ENCODE measurements at regions not wholly inside any gene's neighbourhood (a gene's known extent, or its start where the extent isn't known, plus 50 kb on each side); places are given as distances from the start of the nearest gene placed in this dataset.

DNA sequence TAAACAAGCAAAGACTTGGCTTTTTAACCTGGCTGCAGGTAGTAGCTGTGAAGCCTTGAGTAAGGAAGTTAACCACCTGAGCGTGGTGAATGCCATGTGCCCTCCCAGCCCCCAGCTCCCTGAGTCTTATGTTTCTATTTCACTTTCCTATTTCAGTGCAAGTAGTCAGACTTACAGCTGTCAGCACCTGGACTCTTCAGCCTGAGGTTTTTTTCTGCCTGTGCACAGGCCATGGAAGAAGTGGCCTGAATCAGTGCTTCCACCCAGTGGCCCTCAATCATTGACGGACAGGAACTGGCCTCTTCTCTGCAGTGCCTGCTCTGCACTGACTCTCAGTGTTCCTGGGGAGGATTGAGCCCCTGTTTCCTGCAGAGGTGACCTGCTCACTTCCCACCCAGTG lies 796.4 kb downstream of the MED13L start:
- no peak for DNase-seq (ENCODE audit: low read depth)
- TF ChIP-seq, protein P1, sequence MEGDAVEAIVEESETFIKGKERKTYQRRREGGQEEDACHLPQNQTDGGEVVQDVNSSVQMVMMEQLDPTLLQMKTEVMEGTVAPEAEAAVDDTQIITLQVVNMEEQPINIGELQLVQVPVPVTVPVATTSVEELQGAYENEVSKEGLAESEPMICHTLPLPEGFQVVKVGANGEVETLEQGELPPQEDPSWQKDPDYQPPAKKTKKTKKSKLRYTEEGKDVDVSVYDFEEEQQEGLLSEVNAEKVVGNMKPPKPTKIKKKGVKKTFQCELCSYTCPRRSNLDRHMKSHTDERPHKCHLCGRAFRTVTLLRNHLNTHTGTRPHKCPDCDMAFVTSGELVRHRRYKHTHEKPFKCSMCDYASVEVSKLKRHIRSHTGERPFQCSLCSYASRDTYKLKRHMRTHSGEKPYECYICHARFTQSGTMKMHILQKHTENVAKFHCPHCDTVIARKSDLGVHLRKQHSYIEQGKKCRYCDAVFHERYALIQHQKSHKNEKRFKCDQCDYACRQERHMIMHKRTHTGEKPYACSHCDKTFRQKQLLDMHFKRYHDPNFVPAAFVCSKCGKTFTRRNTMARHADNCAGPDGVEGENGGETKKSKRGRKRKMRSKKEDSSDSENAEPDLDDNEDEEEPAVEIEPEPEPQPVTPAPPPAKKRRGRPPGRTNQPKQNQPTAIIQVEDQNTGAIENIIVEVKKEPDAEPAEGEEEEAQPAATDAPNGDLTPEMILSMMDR (IDR thresholded peaks at IDR 0.05; ENCODE audit: control insufficient read depth, extremely low read depth, insufficient read depth), result no peak
- no peak overlapping the region for H3K4me3 ChIP-seq (ENCODE audit: low read depth, low read length)

DNA sequence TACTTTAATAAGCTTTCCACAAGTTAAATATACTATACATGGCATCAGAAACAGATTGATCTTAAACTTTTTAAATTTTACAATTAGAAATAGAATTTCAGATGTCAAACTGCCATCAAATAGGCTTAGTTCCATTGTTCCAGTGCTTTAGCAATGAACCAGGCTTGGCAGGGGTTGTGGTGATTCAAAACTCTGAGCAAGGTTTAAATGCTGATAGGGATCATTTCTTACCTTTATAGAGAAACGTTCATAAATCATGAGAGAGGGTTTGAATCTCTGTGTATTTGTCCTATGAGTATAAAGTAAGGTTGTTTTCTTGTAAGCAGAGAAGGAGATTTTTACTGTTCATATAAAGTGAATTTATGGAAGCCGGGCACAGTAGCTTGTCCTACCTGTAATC lies 794.5 kb upstream of the TBX3 start:
- TF ChIP-seq, protein P1 (IDR thresholded peaks at IDR 0.05; ENCODE audit: control insufficient read depth, extremely low read depth, insufficient read depth), result no peak
- H3K4me3 ChIP-seq (ENCODE audit: low read depth, low read length), result no peak overlapping the region
- DNase-seq (ENCODE audit: low read depth), result no peak

DNA sequence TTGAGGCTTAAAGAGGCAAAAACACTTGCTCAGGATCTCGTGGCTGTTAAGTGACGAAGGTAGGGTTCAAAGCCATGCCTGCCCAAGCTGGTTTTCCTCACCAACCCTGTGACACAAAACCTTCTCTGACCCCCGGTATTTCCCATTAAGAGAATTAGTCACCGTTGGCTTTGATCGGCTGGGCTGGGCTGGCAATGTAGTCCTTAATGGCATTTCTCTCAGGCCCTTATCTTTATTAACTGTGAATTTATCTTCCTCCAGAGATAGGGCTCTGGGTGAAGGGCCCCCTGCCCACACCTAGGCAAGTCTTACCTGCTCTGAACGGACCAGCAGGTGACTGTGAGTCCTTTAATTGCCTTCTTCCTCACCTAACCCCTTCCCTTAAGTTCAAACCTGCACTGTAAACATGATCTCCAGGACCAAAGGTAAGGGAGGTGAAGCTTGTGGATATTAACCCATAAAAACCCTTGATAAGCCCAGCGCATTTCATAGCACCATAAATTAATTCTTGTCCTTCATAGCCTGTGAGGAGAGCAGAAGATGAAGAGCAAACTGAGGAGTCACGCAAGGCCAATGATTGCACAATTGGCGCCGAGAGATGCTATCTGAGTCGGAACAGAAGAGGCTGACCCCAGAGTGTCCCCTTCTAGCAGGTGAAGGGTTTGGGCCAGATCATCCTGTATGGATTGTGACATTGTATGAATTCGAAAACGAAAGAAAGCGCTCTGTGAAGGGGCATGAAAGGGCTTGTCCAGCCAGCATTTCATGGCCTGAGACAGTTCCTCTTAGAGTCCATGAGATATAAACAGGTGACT lies 790.8 kb upstream of the TBX3 start:
- no peak for DNase-seq (ENCODE audit: low read depth)
- TF ChIP-seq, protein P1 (IDR thresholded peaks at IDR 0.05; ENCODE audit: control insufficient read depth, extremely low read depth, insufficient read depth), result no peak
- H3K4me3 ChIP-seq (ENCODE audit: low read depth, low read length), result no peak overlapping the region

DNA sequence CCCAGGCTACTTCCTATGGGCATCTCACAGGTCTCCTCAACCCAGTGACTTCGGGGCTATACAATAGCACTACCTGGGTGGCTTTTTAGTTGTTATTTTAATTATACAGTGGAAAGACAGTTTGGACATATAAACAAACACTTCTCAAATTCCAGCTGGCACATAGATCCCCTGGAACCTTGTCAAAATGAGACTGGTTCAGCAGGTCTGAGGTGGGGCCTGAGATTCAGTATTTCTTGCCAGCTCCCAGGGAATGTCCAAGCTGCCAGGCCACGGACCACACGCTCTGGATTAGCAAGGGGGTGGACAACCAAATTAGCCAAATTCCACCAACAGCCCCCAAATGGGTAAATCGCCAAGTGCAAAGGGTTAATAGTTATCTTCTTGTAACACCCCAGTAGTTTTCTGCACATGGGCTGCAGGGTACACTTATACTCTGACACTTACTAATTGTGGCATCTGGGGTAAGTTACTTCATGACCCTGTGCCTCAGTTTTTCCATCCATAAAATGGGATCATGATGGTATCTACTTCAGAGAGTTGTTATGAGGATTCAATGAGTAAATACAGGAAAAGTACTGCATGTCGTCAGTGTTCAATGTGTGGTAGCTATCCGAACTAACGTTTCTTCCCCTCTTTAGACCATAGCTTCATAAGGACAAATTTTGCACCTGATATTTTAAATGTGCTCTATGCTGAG lies 789.4 kb upstream of the TBX3 start:
- TF ChIP-seq, protein P1 (IDR thresholded peaks at IDR 0.05; ENCODE audit: control insufficient read depth, extremely low read depth, insufficient read depth), result no peak
- DNase-seq (ENCODE audit: low read depth), result peak; percentile 96
- H3K4me3 ChIP-seq (ENCODE audit: low read depth, low read length), result 0 out of 2 replicates have a peak overlapping the region, but pooled peaks have one; percentile 13

DNA sequence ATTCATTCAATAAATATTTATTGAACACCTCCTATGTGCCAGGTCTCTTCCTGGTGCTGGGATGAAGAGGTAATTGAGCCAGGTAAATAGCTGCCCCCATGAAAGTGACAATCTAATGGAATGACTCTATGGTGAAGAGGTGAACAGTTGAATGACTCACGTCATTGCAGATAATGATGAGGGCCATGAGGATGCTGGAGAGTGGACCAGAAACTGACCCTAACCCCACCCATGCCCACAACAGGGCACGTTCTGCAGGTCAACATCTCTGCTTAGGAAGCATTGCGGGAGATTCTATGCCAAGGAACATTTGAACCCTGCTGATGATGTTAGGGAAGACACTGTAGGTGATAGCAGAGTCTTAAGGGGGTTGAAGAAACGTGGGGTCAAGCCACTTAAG lies 788.9 kb upstream of the TBX3 start:
- DNase-seq (ENCODE audit: low read depth), result no peak
- TF ChIP-seq, protein P1 (IDR thresholded peaks at IDR 0.05; ENCODE audit: control insufficient read depth, extremely low read depth, insufficient read depth), result no peak
- H3K4me3 ChIP-seq (ENCODE audit: low read depth, low read length), result 0 out of 2 replicates have a peak overlapping the region, but pooled peaks have one; percentile 13

DNA sequence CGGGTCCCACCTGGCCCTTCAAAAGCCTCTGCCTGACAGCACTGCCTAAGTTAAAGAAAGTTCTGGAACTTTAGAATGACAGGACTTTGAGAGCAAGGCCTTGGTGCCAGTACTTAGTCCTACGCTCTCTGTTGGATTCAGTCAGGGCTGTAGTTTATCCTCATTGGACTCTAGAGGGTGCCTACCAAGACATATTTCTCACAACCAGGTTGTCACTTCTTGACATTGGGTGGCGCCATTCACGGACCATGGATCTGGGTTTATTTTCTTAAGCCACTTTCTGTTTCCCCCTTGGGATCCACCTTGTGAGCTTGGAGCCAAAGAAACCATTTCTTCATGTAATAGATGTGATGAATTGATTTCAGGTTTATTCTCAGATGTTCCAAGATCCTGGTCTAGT lies 787.0 kb upstream of the TBX3 start:
- no peak for DNase-seq (ENCODE audit: low read depth)
- TF ChIP-seq, protein P1 (IDR thresholded peaks at IDR 0.05; ENCODE audit: control insufficient read depth, extremely low read depth, insufficient read depth), result no peak

More for the DNA sequence above, 787.0 kb upstream of the TBX3 start:
- H3K4me3 ChIP-seq (ENCODE audit: low read depth, low read length), result no peak overlapping the region
